HG03565 (cell line): ENCODE measurements at regions not wholly inside any gene's neighbourhood (a gene's known extent, or its start where the extent isn't known, plus 50 kb on each side); places are given as distances from the start of the nearest gene placed in this dataset.

Source experiments
- ATAC-seq: cut with Tn5 transposase; IDR thresholded peaks from one replicate; pipeline ENCODE4 v1.9.1; 2021; ENCODE audit warnings: mild to moderate bottlenecking, moderate library complexity; ENCODE audit not compliant: unreplicated experiment

DNA sequence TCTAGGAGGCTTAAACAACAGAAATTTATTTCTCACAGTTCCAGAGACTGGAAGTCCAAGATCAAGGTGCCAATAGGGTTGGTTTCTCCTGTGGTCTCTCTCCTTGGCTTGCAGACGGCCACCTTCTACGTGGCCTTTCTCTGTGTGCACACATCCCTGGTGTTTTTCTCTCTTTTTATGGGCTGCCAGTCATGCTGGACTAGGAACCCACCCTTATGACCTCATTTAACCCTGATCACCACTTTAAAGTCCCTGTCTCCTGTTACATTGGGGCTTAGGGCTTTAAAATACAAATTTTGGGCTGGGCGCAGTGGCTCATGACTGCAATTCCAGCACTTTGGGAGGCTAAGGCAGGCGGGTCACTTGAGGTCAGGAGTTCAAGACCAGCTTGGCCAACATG, 157.1 kb downstream of the TLE1 start:
- no peak for ATAC-seq

DNA sequence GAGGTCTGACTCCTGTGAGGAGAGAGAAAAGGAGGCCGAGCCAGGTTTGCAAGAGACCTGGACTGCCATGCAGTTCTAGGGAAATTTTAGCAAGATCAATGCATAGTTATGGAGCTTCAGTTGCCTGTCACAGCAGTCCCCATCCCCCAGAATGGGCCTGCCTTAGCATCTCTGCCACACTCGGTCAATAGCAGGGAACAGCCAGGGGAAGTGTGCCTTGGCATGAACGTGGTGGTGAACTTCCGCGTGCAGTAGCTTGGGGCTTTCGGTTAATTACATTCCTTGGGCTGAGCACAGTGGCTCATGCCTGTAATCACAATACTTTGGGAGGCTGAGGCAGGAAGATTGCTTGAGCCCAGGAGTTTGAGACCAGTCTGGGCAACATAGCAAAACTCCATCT, 157.8 kb downstream of the TLE1 start:
- no peak for ATAC-seq

DNA sequence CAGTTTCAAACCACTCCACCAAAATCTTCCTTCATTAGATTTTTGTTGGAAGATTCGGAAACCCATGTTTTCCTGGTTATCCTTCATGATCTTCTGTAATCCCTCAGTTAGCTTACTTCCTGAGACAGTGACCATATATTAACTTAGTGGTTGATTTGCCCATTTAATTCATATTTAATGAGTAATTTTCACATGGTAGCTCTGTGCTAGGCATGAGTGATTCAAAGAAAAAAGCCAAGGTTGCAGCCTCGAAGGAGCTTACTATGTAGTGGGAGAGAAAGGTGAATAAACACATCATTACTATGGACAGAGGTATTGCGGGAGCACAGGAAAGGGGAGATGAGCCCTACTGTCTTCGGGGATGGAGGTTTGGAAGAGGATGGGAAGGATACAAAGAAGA, 158.5 kb downstream of the TLE1 start:
- no peak for ATAC-seq

DNA sequence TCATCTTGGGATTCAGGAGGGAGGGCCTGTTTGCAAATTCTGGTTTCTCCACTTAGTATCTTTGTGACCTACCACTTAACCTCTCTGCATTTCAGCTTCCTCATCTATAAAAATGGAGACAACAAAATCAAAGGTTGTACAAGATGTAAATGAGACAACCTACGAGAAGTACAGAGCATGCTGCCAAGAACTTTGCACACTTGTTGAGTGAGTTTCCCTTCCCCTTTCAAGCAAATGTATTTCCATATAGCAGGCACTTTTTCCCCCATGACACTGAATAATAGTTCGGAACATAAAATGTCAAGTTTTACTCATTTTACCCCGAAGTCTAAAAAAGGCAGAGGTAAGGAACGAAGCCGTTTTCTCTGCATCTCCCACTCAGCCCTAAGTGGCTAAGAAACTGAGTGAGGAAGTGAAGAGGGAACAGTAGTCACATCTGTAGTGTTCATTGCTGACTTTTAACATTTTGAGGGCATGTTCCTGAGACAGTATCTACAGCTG, 159.0 kb downstream of the TLE1 start:
- peak; percentile 86 for ATAC-seq

DNA sequence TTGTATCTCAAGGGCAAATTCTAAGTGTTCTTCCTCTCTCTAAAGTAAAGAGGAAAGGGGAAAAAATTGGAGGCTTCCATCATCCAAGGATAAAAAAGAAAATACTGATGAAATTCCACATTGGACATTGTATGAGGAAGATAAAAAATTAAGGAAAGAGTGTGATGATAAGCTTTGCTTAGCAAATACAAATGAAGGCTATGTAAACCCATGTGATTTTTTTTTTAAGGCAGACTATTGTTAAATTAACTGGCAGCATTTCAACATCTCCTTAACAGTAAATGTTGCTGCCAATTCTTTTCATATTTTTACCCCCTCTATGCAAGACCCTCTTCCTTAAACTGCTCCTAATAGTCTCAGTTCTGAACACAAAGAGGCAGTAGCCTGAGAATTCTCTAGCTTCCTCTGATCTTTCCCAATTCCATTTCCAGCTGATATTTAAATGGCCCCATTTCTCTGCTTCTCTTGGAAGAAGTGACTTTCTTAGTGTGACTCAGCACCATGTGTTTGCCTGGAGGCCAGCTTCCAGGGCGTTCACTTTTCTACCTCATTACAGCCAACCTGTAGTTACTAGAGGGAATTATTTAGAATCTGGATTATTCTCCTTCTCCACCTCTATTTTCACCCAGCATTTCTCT, 159.7 kb downstream of the TLE1 start:
- ATAC-seq: no peak

DNA sequence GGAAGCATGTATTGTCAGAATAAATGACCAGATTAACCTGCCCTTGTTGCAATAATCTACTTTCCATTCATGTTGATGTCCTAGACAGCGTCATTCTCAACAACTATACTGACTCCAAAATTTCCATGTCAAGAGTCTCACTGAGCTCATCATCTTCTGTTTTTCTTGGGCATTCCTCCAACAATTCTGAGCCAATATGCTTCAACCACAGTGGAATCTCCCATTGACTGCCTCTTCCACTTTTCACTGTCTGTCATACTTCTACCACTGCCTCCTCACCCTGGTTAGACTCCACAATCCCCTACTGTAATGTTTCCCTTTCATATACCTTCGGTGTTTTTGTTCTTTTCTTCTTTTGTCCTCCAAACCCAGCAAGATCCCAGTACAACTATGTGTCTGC, 162.8 kb downstream of the TLE1 start:
- no peak for ATAC-seq

DNA sequence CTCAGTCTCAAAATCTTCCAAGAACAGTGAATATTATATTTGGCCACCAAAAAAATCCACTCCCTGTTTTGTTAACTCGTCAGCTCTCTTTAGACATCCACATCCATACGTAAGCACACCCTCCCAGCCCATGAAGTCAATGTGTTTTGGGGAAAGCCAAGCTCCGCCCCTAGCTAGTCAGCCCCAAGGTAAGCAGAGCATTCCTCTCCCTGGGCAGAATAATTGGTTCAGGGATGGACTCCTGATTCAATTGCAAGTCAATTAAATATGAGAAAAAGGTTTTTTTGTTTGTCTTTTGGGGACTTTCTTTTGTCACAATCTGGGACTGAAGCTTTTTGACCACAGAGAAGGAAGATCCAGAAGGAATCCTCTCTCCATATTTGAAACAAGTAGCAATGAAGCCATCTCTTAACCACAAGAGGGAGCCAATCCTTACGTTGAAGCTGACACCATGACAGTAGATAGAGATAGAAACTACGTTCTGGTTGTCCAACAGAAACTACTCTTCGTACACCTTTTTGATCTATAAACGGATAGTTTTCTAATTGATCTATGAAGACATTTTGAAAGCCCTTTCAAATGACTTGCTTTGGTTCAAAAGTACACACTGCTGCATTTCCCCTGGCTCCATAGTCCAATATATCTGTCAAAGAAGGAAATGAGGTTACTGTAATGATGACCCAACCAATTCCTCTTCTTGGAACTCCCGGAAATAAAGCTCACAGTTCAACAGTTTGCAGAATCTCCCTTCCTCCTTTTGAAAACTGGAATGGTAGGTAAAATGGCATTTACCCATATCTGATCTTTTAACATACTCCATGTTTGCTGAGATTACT, 166.4 kb downstream of the TLE1 start:
- ATAC-seq: peak; percentile 81

DNA sequence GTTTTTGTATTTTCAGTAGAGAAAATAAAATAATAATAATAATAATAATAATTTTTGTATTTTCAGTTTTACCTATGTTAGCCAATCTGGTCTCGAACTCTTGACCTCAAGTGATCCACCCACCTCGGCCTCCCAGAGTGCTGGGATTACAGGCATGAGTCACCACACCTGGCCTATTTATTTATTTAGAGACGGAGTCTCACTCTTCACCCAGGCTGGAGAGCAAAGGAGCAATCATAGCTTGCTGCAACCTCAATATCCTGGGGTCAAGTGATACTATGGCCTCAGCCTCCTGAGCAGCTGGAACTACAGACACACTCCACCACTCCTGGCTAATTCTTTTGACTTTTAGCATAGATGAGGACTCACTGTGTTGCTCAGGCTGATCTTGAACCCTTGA, 167.5 kb downstream of the TLE1 start:
- ATAC-seq: no peak

DNA sequence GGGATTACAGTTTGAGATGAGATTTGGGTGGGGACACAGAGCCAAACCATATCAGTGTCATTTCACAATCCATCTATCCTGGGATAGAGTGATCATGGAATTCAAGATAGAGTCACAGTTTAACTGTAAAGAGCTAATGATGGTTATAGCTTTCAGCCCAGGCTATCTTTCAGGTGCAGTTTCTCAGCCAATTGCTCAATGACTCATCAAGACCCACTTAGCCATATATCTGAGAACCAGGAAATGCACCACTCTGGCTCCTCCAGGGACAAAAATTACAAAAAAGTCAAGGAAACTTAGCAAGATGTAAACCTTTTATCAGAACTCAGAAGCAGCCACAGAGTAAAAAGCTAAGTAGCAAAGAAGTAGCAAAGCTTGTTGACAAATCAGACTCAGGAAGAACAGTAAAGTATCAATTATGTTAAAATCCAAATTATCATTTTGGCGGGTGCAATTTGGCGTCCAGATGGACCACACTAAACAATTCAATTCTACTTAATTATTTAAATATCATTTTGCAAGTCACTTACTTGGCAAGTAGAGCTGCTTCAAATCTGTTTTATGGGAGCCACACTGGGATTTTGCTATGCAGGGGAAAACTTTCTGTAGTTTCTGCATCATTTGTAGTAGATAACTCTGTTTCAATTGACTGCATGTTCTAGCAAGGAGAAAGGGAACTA, 169.4 kb downstream of the TLE1 start:
- ATAC-seq: no peak

DNA sequence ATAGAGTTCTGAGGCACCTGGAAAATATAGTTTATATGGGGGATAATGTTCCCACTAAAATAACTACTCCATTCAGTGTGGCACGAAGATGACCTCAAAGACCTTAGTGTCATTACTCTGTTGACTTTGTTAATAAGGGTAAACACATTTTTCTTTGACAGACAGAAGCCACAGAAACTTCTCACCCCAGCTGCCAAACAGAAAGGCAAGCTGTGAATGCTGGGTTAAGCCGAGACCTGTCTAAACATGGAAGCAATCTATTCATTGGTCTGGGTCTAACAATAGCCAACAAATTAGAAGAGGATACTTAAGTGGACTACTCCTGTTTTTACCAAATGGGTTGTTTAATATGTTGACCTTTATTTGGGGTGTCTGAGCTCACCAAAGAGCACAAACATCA, 171.4 kb downstream of the TLE1 start:
- no peak for ATAC-seq

DNA sequence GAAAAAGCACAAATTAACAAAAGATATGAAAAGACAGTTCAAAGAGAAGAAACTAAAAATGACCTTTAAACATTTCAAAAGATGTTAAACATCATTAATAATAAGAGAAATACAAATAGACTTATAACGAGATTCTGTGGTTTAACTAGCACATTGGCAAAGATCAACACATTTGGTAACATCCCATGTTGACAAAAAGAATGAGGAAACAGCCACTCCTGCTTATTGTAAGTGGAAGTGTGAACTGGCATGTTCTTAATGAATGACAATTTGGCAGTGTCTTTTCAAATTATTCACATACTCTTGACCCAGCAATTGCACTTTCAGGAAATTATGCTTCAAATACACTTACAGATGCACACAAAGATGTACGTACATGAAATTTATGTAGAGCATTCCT, 176.3 kb downstream of the TLE1 start:
- ATAC-seq: no peak

DNA sequence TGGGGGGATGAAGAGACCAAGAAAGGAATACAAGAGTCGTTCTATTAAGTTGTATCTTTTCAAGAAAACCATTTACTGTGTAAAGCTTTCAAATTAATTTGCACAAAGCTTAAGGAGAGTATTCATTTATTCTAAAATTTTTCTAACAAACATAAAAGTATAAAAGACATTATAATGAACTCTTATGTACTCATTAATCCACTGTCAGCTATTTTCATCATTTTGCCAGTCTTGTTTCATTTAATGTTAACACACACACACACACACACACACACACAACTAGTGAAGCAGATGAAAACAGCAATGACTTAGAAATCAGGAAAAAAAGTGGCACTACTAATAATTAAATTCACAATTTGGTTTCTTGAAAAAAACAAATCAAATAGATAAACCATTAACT, 176.7 kb downstream of the TLE1 start:
- no peak for ATAC-seq

DNA sequence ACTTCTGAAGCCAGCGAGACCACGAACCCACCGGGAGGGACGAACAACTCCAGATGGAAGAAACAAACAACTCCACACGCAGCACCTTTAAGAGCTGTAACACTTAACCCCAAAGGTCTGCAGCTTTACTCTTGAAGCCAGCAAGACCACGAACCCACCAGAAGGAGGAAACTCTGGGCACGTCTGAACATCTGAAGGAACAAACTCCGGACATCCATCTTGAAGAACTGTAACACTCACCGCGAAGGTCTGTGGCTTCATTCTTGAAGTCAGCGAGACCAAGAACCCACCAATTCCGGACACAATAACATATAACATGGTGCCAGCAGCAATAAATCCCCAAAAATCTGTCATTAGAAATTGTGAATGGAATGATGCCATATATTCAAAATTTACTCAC, 180.9 kb downstream of the TLE1 start:
- ATAC-seq: no peak

DNA sequence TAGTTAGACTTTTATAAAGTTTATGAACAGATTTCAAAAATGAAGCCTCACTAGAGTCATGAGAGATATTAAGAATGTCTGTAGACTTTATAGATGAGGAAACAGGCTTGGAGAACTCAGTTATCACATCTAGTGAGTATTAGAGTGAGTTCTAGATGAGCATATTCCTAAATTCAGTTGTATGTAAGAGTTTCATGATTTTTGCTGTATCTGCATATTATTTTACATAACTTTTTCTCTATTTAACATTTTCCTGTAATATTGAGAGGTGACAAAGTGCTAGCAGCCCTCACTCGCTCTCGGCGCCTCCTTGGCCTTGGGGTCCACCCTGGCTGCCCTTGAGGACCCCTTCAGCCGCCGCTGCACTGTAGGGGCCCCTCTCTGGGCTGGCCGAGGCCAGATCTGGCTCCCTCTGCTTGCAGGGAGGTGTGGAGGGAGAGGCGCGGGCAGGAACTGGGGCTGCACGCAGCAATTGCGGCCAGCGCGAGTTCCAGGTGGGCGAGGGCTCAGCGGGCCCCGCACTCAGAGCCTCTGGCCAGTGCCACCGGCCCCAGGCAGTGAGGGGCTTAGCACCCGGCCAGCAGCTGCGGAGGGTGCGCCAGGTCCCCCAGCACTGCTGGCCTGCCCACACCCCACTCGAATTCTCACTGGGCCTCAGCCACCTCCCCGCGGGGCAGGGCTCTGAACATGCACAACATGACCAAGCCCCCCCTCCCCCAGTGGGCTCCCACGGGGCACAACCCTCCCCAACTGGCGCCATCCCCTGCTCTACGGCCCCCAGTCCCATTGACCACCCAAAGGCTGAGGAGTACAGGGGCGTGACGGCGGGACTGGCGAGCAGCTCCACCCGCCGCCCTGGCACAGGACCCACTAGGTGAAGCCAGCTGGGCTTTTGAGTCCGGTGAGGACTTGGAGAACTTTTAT, 182.1 kb downstream of the TLE1 start:
- ATAC-seq: no peak

DNA sequence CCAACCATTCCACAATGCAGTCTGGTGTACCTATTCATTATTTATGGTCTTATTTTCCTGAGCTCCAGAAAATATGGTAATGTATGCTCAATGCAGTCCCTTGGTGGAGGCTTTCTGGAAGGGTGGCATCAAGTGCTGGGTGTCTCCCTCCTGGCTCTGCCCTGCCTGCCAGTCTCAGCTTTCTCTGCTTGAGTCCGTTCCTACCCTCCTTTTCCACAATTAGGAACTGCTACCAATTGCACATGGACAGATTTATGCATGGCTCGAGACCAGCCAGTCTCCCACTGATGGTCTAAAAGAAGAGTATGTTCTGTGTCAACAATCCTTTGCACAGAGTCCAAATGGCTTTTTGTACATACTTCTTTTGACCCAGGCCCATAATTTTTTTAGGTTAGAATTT, 189.8 kb downstream of the TLE1 start:
- no peak for ATAC-seq

DNA sequence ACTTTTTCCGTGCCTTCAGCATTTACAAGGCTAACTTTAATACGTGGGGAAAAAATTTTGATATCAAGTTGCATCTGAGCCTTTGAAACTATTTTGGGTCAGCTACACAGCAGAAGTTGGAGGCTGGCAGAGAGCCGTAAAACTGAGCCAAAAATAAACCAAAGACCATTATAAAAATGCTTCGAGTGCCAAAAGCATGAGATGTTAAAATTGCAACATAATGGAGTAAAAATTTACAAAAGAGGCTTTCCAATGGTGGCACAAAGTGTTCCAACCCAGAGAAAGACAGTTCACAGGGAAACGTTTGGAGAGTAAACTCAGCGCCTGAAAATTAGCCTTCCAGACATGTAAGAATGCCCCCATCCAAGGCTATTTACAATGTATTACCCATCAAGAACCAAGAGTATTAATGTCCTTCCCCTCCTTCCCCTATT, 190.3 kb downstream of the TLE1 start:
- no peak for ATAC-seq

DNA sequence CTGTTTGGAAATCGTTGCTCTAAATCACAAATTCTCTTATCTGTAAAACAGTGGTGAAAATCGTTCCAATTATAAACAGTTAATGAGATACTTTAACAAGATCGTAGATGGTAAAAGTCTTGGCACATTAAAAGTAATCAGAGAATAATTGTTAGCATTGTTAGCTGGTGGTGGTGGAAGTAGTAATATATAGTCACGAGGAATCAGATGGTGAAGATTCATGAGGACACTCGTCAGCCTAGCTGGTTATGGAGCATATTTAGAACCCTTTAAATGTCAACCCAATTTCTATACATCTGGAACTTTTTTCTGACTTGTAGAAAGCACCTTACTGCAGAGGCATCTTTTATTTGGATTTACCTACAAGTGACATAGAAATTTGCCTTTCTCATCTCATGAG, 190.8 kb downstream of the TLE1 start:
- no peak for ATAC-seq

DNA sequence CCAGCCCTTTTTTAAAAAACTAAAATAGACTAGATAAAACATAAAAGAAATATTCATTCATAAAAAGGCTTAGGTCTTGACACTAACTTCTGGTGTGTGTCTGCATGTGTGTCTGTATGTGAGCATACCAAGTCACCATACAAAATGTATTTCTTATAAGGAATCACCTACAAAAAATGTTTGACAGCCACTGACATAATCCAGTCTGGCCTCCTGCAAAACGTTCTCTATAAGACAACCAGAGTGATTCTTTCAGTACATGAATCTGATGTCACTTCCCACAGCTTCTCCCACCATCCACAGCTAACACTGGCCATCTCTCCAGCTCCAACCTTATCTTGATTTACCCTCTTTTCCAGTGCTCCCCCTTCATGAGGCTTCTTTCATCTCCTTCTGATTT, 192.3 kb downstream of the TLE1 start:
- ATAC-seq: no peak

DNA sequence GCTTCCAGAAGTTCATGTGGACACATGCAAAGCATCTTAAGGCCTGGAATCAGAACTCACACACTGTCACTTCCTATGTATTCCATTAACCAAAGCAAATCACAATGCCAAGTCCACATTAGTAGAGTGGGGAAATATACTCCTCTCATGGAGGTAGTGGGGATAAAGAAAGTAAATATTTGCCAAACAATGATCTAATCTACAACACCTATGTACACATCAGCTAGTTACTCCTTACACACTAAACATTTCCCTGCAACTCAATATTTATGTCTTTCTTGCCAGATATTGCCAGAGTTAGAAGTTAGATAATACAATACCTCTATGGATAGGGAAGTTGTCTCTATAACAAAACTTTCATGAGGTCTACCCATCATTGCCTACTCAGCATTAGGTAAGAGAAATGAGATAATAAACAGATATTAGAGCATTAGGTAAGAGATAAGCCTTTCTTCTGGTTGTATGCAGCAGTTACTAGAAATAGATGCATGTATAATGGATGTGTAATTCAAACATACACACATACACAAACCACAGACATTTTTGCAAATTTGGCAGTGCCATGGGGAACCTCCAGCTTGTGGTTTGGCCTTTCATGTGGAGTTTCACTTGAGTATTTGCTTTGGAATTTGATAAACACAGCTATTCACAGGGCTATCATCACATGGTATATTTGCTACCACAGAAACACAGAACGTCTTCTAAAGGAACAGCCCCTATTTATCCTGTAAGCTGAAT, 196.5 kb downstream of the TLE1 start:
- no peak for ATAC-seq
